Caco-2 (cell line): ENCODE measurements at regions not wholly inside any gene's neighbourhood (a gene's known extent, or its start where the extent isn't known, plus 50 kb on each side); places are given as distances from the start of the nearest gene placed in this dataset.

Experiments
- BruUV-seq: library from RNA; stranded (reverse); fragments of 400-500 nt; replicated peaks from 2 replicates; lab custom pipeline; 2021; lab: Mats Ljungman, UMichigan
- CTCF ChIA-PET: fragments of 300-600 bp; sonication (Branson Sonifier 250); formaldehyde crosslinking; loops from one replicate; lab custom pipeline; 2022; ENCODE audit warnings: antibody characterized with exemption; lab: Charles Lee
- POLR2A ChIA-PET: fragments of 300-600 bp; sonication (Branson Sonifier 250); formaldehyde crosslinking; loops from one replicate; lab custom pipeline; 2022; ENCODE audit warnings: antibody characterized with exemption; lab: Charles Lee
- DNase-seq, 2 experiments: peaks; one replicate each; pipeline versions ENCODE4 v3.0.0 to v3.0.0-alpha.2; 2020 to 2022
- H3K27me3 ChIP-seq: replicated peaks from 2 replicates; pipeline ENCODE4 v1.6.0; 2011; ENCODE audit warnings: low read length; ENCODE audit not compliant: control insufficient read depth, insufficient read depth
- H3K36me3 ChIP-seq: 2 replicates; pipeline ENCODE4 v1.5.1; 2011; ENCODE audit warnings: low read length; ENCODE audit not compliant: control insufficient read depth, insufficient read depth
- H3K4me1 ChIP-seq: fragments of 250-450 bp; sonication (Bioruptor Pico); 2 replicates; pipeline ENCODE4 v1.5.1; 2020; ENCODE audit warnings: mild to moderate bottlenecking
- H3K4me3 ChIP-seq: 2 replicates; pipeline ENCODE4 v1.5.1; 2011; ENCODE audit warnings: low read depth, mild to moderate bottlenecking, control low read depth, low read length
- H3K9me3 ChIP-seq: fragments of 250-450 bp; sonication (Bioruptor Pico); 2 replicates; pipeline ENCODE4 v1.5.1; 2020; ENCODE audit warnings: mild to moderate bottlenecking, moderate library complexity
- H3K27ac Mint-ChIP-seq: one replicate; pipeline ENCODE4 v1.8.0; 2022; ENCODE audit warnings: mixed read lengths; ENCODE audit not compliant: unreplicated experiment
- H3K27me3 Mint-ChIP-seq: one replicate; pipeline ENCODE4 v1.8.0; 2022; ENCODE audit warnings: mixed read lengths; ENCODE audit not compliant: insufficient read depth, unreplicated experiment
- H3K36me3 Mint-ChIP-seq: one replicate; pipeline ENCODE4 v1.8.0; 2022; ENCODE audit warnings: mild to moderate bottlenecking, mixed read lengths; ENCODE audit not compliant: insufficient read depth, unreplicated experiment
- H3K4me1 Mint-ChIP-seq: one replicate; pipeline ENCODE4 v1.8.0; 2022; ENCODE audit warnings: low read depth, mixed read lengths; ENCODE audit not compliant: unreplicated experiment
- H3K4me3 Mint-ChIP-seq: one replicate; pipeline ENCODE4 v1.8.0; 2022; ENCODE audit warnings: mild to moderate bottlenecking, moderate library complexity, mixed read lengths; ENCODE audit not compliant: unreplicated experiment
- H3K9me3 Mint-ChIP-seq: one replicate; pipeline ENCODE4 v1.8.0; 2022; ENCODE audit warnings: mixed read lengths; ENCODE audit not compliant: unreplicated experiment
- intact Hi-C: fragments of 100-400 bp; cut with micrococcal nuclease; formaldehyde crosslinking; loops from one replicate; pipeline ENCODE4 v1.10.0; 2022; ENCODE audit not compliant: unreplicated experiment
- TF ChIP-seq, protein P1 (sequence below), 2 experiments: fragments of 200-600 bp in 1 of 2; IDR thresholded peaks; 1 replicate in 1 of 2; 2 replicates in 1 of 2; pipeline versions ENCODE4 v1.5.1 to v1.8.0; 2011 to 2022; ENCODE audit warnings: antibody characterized with exemption in 1 of 2, control low read depth in 1 of 2, inconsistent platforms in 1 of 2, low read depth in 1 of 2, low read length in 1 of 2, mild to moderate bottlenecking in 1 of 2, moderate library complexity in 1 of 2; ENCODE audit not compliant: insufficient read depth in 1 of 2, severe bottlenecking in 1 of 2, unreplicated experiment in 1 of 2

DNA sequence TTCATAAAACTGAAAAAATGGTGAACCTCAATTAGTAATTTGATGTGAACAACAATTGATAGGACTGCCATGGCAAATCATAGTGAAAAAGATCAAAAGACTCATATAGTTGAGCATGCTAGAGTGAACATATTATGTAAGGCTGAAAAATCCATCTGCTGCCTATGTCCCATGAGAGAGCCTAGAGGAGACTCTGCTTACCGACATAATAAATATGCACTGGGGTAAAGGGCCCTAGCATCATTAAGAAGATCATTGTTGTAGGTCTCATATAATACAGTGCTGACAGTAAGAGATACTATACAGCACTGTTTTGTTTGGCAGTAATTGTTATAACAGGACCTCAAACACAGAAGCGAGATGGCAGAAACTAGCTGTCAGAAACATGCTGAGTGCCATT lies 229.0 kb downstream of the PABPC4L start:
- TF ChIP-seq, protein P1, sequence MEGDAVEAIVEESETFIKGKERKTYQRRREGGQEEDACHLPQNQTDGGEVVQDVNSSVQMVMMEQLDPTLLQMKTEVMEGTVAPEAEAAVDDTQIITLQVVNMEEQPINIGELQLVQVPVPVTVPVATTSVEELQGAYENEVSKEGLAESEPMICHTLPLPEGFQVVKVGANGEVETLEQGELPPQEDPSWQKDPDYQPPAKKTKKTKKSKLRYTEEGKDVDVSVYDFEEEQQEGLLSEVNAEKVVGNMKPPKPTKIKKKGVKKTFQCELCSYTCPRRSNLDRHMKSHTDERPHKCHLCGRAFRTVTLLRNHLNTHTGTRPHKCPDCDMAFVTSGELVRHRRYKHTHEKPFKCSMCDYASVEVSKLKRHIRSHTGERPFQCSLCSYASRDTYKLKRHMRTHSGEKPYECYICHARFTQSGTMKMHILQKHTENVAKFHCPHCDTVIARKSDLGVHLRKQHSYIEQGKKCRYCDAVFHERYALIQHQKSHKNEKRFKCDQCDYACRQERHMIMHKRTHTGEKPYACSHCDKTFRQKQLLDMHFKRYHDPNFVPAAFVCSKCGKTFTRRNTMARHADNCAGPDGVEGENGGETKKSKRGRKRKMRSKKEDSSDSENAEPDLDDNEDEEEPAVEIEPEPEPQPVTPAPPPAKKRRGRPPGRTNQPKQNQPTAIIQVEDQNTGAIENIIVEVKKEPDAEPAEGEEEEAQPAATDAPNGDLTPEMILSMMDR (IDR thresholded peaks at IDR 0.05; ENCODE audit: insufficient read depth in 1 of 2, low read depth in 1 of 2, low read length in 1 of 2, severe bottlenecking in 1 of 2, unreplicated experiment in 1 of 2): no peak
- no TSS peak for BruUV-seq
- POLR2A ChIA-PET: no interaction called here
- no peaks in the 10 kb centered on the region for H3K36me3 Mint-ChIP-seq
- no peaks in the 10 kb centered on the region for H3K27me3 ChIP-seq
- H3K4me3 ChIP-seq: no peak overlapping the region
- intact Hi-C loops: no loop called here
- no peaks in the 10 kb centered on the region for H3K4me1 ChIP-seq
- CTCF ChIA-PET: no interaction called here
- no peaks in the 10 kb centered on the region for H3K9me3 ChIP-seq
- H3K36me3 ChIP-seq: no peaks in the 10 kb centered on the region
- DNase-seq: no peak
- H3K4me1 Mint-ChIP-seq: no peaks in the 10 kb centered on the region
- H3K27me3 Mint-ChIP-seq: no peaks in the 10 kb centered on the region
- H3K9me3 Mint-ChIP-seq: no peaks in the 10 kb centered on the region
- no peak overlapping the region for H3K4me3 Mint-ChIP-seq
- no peak overlapping the region for H3K27ac Mint-ChIP-seq

DNA sequence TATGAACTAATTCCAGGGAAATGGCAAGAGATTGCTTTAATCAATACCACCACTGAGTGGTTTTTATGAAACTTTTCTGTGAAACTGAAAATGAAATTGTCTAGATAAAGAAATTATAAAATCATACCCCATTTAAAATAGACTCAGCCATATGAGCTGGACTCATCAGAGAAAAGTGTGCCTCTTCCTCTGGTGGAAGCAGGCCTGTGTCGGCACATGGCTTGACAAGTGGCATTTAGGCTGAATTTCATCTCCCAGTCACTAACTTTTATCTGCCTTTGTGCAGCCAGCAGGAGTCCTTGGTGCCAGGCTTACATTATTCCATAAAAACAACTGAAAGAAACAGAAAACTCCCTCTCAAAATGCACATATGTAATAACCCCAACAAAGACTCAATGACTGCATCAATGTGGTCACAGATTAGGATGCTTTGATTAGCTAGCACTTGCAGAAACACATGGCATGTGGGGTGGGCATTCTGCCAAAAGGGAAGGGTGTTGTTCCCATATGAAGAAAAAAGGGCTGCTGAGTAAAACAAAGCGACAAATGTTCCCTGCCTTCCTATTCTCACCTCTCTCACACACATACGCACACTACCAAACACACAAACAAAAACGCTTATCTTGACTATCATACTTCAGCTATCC lies 232.3 kb downstream of the PABPC4L start:
- intact Hi-C loops: no loop called here
- no peak overlapping the region for H3K4me3 Mint-ChIP-seq
- TF ChIP-seq, protein P1 (IDR thresholded peaks at IDR 0.05; ENCODE audit: insufficient read depth in 1 of 2, low read depth in 1 of 2, low read length in 1 of 2, severe bottlenecking in 1 of 2, unreplicated experiment in 1 of 2): no peak
- ChIA-PET CTCF (no interaction called here), POLR2A (no interaction called here)
- H3K4me1 ChIP-seq: no peaks in the 10 kb centered on the region
- no peaks in the 10 kb centered on the region for H3K27me3 Mint-ChIP-seq
- no peaks in the 10 kb centered on the region for H3K4me1 Mint-ChIP-seq
- no peak for DNase-seq
- H3K9me3 ChIP-seq: no peaks in the 10 kb centered on the region
- H3K36me3 Mint-ChIP-seq: no peaks in the 10 kb centered on the region
- no peaks in the 10 kb centered on the region for H3K27me3 ChIP-seq
- BruUV-seq: no TSS peak
- no peaks in the 10 kb centered on the region for H3K36me3 ChIP-seq
- no peak overlapping the region for H3K27ac Mint-ChIP-seq
- H3K9me3 Mint-ChIP-seq: peaks cover 11% of the 10 kb centered on the region
- no peak overlapping the region for H3K4me3 ChIP-seq

DNA sequence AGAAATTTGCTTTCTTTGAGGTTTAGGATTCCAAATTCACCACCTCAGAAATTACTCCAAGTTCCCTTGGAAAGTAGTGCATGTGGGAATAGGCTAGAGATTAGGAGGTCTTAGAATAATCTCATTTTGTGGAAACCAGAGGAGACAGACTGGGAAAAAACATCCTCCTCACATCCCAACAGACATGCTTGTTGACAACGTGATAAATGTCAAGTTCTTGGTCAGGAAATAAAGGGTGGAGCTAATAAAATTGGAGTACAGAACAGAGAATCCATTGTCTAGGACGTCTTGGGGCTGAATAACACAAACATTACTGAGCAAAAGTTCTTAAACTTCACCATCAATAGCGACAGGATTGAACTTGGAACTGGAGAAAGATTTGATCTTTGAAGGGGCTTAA lies 233.4 kb downstream of the PABPC4L start:
- H3K9me3 ChIP-seq: no peaks in the 10 kb centered on the region
- H3K27ac Mint-ChIP-seq: no peak overlapping the region
- no peaks in the 10 kb centered on the region for H3K27me3 Mint-ChIP-seq
- CTCF ChIA-PET: no interaction called here
- POLR2A ChIA-PET: no interaction called here
- H3K36me3 ChIP-seq: no peaks in the 10 kb centered on the region
- intact Hi-C loops: no loop called here
- DNase-seq: no peak
- TF ChIP-seq, protein P1 (IDR thresholded peaks at IDR 0.05; ENCODE audit: insufficient read depth in 1 of 2, low read depth in 1 of 2, low read length in 1 of 2, severe bottlenecking in 1 of 2, unreplicated experiment in 1 of 2): no peak
- peaks cover 22% of the 10 kb centered on the region for H3K9me3 Mint-ChIP-seq
- no peak overlapping the region for H3K4me3 ChIP-seq
- H3K4me1 ChIP-seq: no peaks in the 10 kb centered on the region
- no peaks in the 10 kb centered on the region for H3K36me3 Mint-ChIP-seq
- H3K27me3 ChIP-seq: no peaks in the 10 kb centered on the region
- no peaks in the 10 kb centered on the region for H3K4me1 Mint-ChIP-seq
- H3K4me3 Mint-ChIP-seq: no peak overlapping the region
- no TSS peak for BruUV-seq
